Breast epithelium (tissue), 4 donors: ENCODE measurements at regions not wholly inside any gene's neighbourhood (a gene's known extent, or its start where the extent isn't known, plus 50 kb on each side); places are given as distances from the start of the nearest gene placed in this dataset.
"Not testable (repeated sequence)": the region's sequence is repeated elsewhere in the genome, so short reads cannot be mapped to it uniquely, and the experiment has no call there.

Experiments used
- DNase-seq, 2 donors: peaks; one replicate each; pipeline ENCODE4 v3.0.0-alpha.2; 2019; ENCODE audit warnings: low spot score in 2 of 2
- H3K27ac ChIP-seq, 2 donors: fragments of 200-600 bp; sonication (generic) in 1 of 2; one replicate each; pipeline ENCODE4 v1.5.1; 2016 to 2019; ENCODE audit warnings: mild to moderate bottlenecking in 1 of 2
- H3K27me3 ChIP-seq, 2 donors: fragments of 200-600 bp; sonication (generic) in 1 of 2; one replicate each; pipeline versions ENCODE4 v1.5.1 to v1.6.0; 2017 to 2019; ENCODE audit warnings: control low read depth in 1 of 2, mild to moderate bottlenecking in 1 of 2
- H3K36me3 ChIP-seq: fragments of 200-600 bp; one replicate; pipeline ENCODE4 v1.5.1; 2019
- H3K4me1 ChIP-seq, 2 donors: fragments of 200-600 bp; sonication (generic); one replicate each; pipeline ENCODE4 v1.5.1; 2016 to 2019; ENCODE audit warnings: control low read depth in 1 of 2
- H3K4me3 ChIP-seq, 3 donors: fragments of 200-600 bp; sonication (generic); 1 replicate in 2 of 3; 2 replicates in 1 of 3; pipeline ENCODE4 v1.5.1; 2016 to 2019; ENCODE audit warnings: mild to moderate bottlenecking in 3 of 3, moderate library complexity in 2 of 3
- H3K9me3 ChIP-seq, 2 donors: fragments of 200-600 bp; sonication (generic) in 1 of 2; one replicate each; pipeline ENCODE4 v1.5.1; 2016 to 2019; ENCODE audit warnings: control low read depth in 1 of 2
- CTCF ChIP-seq, 3 donors: fragments of 450-650 bp; IDR thresholded peaks; one replicate each; pipeline ENCODE4 v1.5.1; 2016 to 2017; ENCODE audit warnings: antibody characterized with exemption in 3 of 3, mild to moderate bottlenecking in 3 of 3, moderate library complexity in 3 of 3
- POLR2A ChIP-seq: fragments of 450-650 bp; IDR thresholded peaks from one replicate; pipeline ENCODE4 v1.6.1; 2016; ENCODE audit warnings: antibody characterized with exemption, mild to moderate bottlenecking, moderate library complexity
- POLR2AphosphoS5 ChIP-seq, 3 donors: sonication (generic); formaldehyde crosslinking; IDR thresholded peaks; one replicate each; pipeline ENCODE4 v1.6.1; 2017; ENCODE audit warnings: antibody characterized with exemption in 3 of 3
- intact Hi-C: fragments of 100-400 bp; cut with DNase I; formaldehyde crosslinking; loops from one replicate; pipeline ENCODE4 v1.15.1; 2023; ENCODE audit warnings: low total_unique reads

- Histone ChIP-seq H3K36me3 (no peaks in the 10 kb centered on the region), H3K27ac (no peak overlapping the region), H3K9me3 (no peaks in the 10 kb centered on the region), H3K4me3 (no peak overlapping the region), H3K4me1 (no peaks in the 10 kb centered on the region), H3K27me3 (no peaks in the 10 kb centered on the region)
- intact Hi-C loops: no loop called here
- TF ChIP-seq POLR2AphosphoS5 (IDR thresholded peaks at IDR 0.05): no peak
- no peak for TF ChIP-seq POLR2A
- no peak for TF ChIP-seq CTCF (IDR thresholded peaks at IDR 0.05)
- no peak for DNase-seq
Observed at GRCh38 chr11:93907901-93908300, 57.5 kb upstream of the VSTM5 start.

DNA sequence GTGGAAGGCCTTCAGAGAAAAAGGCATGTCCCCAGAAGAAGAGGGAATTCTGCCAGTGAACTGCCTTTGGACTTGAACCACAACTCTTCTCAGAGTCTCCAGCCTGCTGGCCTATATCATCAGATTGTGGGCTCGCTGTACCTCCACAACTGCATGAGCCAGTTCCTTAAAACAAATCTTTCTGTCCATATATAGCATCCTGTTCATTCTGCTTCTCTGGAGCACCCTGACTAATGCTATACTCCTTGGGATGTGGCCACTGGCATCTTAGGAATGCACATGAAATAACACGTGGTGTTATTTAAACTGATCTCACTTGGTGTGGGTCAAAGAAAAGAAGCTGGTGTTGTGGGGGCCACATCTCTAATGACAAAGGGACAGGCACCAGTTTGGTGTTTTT lies 58.3 kb upstream of the VSTM5 start:
- no peaks in the 10 kb centered on the region for H3K36me3 ChIP-seq
- H3K9me3 ChIP-seq: no peaks in the 10 kb centered on the region
- no peak overlapping the region for H3K27ac ChIP-seq
- intact Hi-C loops: no loop called here
- H3K4me3 ChIP-seq: no peak overlapping the region
- TF ChIP-seq POLR2AphosphoS5 (IDR thresholded peaks at IDR 0.05) (no peak), POLR2A (no peak), CTCF (IDR thresholded peaks at IDR 0.05) (no peak)
- no peaks in the 10 kb centered on the region for H3K4me1 ChIP-seq
- DNase-seq: no peak
- no peaks in the 10 kb centered on the region for H3K27me3 ChIP-seq

- H3K4me3 ChIP-seq: no peak overlapping the region
- H3K27ac ChIP-seq: no peak overlapping the region
Observed at GRCh38 chr11:93917673-93918072, 67.3 kb upstream of the VSTM5 start.

DNA sequence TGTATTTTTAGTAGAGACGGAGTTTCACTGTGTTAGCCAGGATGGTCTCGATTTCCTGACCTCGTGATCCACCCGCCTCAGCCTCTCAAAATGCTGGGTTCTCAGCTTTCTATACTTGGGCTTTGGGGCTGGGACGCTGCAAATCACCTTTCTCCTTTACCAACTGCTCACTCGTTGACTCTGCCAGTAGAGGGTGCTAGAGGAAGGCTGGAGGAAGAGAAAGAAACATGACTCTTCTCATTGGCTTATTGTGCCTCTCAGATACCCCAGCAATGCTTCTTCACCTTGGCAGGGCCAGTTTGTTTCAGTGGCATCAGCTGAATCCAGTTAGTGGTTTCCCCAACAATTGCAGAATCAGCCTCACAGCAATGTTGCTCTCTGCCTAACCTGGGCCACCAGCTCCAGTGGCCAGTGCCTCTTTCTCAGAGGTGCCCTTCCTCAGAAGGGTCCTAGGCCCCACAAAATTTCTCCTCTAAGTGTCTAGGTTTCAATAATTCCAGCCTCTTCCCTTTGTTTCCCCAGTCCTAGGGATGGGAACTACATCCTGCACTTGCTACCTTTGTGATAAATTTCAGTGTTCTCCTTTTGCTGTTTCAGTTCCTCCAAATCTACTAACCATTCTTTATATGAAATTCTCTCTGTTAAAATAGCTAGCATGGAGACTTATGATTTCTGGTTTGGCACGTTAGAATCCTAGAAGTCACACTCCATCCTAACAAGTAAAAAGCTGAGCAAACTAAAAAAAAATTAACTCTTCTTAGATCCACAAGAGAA lies 71.5 kb upstream of the VSTM5 start:
- Histone ChIP-seq H3K9me3 (no peaks in the 10 kb centered on the region), H3K27ac (no peak overlapping the region), H3K4me3 (no peak overlapping the region), H3K4me1 (no peaks in the 10 kb centered on the region), H3K27me3 (no peaks in the 10 kb centered on the region), H3K36me3 (no peaks in the 10 kb centered on the region)
- no peak for DNase-seq
- intact Hi-C loops: no loop called here
- TF ChIP-seq CTCF (IDR thresholded peaks at IDR 0.05): peak in 2 of 3 donors; percentile 24 to 50
- TF ChIP-seq POLR2A: no peak
- TF ChIP-seq POLR2AphosphoS5 (IDR thresholded peaks at IDR 0.05): no peak

More at GRCh38 chr11:93917673-93918072, 67.3 kb upstream of the VSTM5 start:
- H3K36me3 ChIP-seq: no peaks in the 10 kb centered on the region
- intact Hi-C loops: no loop called here
- DNase-seq: no peak
- no peaks in the 10 kb centered on the region for H3K9me3 ChIP-seq
- H3K4me1 ChIP-seq: no peaks in the 10 kb centered on the region
- TF ChIP-seq POLR2AphosphoS5 (IDR thresholded peaks at IDR 0.05): no peak
- no peak for TF ChIP-seq POLR2A
- TF ChIP-seq CTCF (IDR thresholded peaks at IDR 0.05): no peak
- H3K27me3 ChIP-seq: no peaks in the 10 kb centered on the region

GRCh38 chr11:93922830-93923229 lies 72.4 kb upstream of the VSTM5 start:
- H3K4me3 ChIP-seq: no peak overlapping the region
- H3K27me3 ChIP-seq: no peaks in the 10 kb centered on the region
- H3K9me3 ChIP-seq: no peaks in the 10 kb centered on the region
- no peak for DNase-seq
- H3K36me3 ChIP-seq: no peaks in the 10 kb centered on the region
- TF ChIP-seq POLR2AphosphoS5 (IDR thresholded peaks at IDR 0.05): no peak
- TF ChIP-seq CTCF (IDR thresholded peaks at IDR 0.05): no peak
- no peak for TF ChIP-seq POLR2A
- no peak overlapping the region for H3K27ac ChIP-seq
- intact Hi-C loops: no loop called here
- no peaks in the 10 kb centered on the region for H3K4me1 ChIP-seq

- H3K9me3 ChIP-seq, H3K36me3 ChIP-seq, intact Hi-C loops, H3K27me3 ChIP-seq, DNase-seq, H3K4me1 ChIP-seq, H3K27ac ChIP-seq, H3K4me3 ChIP-seq: not testable (repeated sequence)
Observed at GRCh38 chr11:93926099-93926498, 75.7 kb upstream of the VSTM5 start.
